ENCODE measurements at regions not wholly inside any gene's neighbourhood (a gene's known extent, or its start where the extent isn't known, plus 50 kb on each side); places are given as distances from the start of the nearest gene placed in this dataset.
"Not testable (repeated sequence)": the region's sequence is repeated elsewhere in the genome, so short reads cannot be mapped to it uniquely, and the experiment has no call there.

DNA sequence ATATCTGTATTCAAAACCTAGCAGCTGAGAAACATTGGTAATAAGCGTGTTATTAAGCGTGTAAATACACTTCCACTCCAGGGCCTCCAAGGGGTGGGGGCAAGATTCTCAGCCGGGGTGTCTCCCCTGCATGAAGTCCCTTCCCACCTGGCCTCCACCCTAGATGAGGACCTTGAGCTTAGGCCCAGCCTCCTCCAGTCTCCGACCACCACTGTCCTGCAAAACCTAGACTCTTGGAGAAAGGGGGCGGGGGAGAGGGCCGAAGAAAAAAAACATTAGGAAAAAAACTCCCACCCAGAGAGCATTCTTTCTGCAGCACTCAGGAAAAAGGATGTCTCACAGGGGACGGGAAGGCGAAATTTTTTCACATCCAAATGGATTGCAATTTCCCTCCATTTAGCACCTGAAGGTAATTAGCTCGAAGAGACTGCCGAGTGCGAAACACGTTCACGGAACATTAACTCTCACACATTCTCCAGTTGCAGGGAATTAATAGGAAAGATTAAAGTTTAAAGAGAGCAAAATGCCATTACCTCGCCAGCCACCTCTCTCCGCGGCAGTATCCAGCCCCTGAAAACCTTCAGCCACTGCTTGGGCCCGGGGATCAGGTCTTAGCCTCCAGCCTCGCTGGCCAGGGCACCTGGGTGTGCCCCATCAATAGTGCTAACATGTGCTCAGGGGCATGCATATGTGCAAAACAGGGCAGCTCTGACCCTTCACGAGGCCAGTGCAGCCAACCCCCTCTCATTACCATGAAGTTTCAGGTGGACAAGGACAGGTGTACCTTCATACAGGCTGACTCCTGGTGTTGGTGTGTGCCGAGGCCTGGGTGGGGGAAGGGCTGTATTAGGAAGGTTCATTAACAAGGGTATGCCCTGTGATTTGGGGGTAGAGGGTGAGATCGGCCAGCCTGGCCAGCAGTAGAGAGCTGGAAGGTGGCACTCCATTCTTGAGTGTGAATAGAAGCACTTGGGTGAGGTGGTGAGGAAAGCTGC, 77.2 kb downstream of the HIF1AN start:
- no peak for DNase-seq (ENCODE audit: low spot score)

DNA sequence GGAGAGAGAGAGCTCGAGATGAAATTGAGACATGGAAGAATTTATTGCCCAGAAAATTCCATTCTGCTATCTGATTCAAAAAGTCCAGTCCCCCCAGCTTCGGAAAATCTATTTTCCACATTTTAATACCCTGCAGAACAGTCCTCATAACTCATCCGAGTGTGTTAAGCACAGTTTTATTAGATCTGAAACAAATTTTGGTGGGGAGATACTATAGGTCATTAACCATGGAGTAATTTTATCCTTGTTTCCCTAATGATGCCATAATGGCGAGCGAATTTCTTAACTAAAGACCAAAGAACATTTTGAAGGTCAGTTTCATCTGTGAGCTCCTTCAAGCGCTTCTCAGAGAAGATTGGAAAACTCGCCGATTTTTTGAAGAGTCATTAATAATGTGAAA, 78.1 kb downstream of the HIF1AN start:
- no peak for DNase-seq (ENCODE audit: low spot score)

DNA sequence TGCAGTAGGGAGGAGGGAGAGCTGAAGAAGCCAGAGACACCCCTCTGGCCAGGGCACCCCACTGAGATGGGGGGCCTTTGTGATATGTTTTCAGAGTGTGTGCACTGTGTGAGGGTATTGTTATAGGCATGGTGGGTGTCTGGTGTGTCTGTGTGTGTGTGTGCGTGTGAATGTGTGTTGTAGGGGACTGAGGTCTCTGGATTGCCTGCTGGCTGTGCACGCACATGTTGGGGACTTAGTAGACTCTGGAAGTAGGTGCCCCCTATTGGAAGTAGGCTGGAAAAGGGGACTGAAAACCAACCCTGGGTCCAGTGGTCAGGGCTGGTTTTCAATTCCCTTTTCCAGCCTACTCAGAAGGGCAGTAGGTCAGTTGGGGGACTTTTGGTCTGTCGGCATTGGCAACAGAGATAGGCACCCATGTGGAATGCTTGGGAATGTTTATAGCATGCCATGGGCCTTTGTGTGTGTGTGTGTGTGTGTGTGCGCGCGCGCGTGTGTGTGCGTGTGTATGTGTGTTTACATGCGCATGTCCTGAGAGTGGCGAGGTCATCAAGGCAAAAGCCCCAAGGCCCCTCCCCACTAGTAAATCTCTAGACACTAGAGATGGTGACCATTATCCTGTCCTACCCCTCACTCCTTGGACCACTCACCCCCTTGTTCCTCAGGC, 78.8 kb downstream of the HIF1AN start:
- no peak for DNase-seq (ENCODE audit: low spot score)

DNA sequence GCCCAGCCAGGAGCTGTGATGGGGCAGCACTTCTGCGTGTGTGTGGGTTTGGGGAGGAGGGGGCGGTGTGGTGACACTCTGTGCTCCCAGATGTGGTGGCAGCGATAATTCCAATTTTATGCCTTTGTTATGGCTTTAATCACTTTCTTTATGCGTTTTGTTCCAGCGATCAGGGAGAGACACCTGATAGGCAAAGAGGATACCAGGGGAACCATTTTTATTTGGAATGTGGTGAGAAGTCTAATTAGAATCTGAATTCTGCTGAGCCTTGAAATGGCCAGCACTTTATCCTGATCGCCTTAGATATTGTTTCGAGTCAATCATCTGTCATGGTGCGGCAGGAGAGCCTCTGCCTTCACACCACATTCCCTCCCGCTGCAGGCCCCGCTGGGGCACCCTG, 79.5 kb downstream of the HIF1AN start:
- no peak for DNase-seq (ENCODE audit: low spot score)

DNA sequence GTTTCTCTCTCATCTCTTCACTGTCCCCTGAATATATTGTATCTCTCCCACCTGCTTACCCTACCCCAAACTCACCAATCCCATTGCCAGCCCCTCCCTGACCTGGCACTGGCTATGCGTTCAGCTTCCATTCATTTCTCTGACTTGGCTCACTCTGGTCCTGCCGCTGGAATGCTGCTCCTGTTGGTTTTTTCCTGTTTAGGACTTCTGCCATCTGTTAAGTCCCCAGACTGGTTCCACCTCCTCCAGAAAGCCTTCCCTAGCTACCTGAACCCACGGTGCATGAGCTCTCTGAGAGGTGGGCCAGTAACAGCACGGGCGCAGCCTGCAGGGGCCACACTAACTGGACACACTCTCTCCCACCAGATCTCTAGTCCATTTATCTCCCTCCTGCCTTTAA, 80.2 kb downstream of the HIF1AN start:
- DNase-seq (ENCODE audit: low spot score): no peak

DNA sequence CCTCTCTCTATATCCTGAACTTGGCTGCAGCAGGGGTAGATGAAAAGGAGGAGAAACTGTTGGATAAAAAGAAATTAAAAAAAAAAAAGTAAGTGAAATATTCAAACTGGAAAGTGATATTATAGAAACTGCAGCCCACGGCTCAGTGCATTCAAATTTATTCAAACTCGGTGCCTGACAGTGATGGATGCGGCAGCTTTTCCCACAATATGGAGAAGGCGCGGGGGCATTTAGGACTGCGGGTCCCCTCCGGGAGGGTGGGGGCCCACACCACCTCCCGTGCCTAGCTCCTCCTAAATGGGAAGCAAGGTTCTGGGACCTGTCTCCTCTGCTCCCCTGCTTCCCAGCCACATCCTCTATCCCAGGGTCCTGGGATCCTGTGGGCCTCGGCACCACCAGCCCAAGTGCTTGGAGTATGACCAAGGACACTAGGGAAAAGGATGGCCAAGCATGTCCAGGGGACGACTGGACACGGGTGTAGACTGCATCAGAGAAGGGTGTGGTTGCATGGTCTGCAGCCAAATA, 82.4 kb downstream of the HIF1AN start:
- no peak for DNase-seq (ENCODE audit: low spot score)

DNA sequence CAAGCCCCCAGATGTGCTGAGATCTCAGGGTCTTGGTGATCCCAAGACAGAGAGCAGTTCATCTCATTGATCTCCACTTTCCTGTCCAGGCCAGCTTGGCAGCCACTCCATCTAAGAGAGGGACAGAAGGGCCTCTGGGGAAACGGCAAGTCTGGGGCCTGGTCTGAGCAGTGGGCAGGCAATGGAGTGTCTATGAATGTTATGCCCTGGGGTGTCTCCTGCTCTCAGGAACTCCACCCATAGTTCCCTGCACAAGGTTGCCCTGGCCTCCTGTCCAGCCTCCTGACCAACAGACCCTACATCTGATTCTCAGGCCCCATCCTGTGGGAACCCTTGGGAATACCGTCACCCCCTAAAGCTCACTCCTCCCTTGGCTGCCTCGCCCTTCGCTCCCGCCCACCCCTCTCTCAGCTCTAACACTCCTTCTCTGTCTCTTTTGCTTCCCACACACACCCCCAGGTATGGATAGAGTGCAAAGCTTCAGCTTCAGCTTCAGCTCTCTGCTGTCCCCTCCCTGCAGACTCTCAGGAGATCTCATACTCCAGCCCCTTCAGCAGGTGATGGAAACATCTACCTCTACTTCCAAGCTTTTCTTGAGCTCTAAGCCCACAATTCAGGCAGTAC, 83.0 kb downstream of the HIF1AN start:
- no peak for DNase-seq (ENCODE audit: low spot score)

DNA sequence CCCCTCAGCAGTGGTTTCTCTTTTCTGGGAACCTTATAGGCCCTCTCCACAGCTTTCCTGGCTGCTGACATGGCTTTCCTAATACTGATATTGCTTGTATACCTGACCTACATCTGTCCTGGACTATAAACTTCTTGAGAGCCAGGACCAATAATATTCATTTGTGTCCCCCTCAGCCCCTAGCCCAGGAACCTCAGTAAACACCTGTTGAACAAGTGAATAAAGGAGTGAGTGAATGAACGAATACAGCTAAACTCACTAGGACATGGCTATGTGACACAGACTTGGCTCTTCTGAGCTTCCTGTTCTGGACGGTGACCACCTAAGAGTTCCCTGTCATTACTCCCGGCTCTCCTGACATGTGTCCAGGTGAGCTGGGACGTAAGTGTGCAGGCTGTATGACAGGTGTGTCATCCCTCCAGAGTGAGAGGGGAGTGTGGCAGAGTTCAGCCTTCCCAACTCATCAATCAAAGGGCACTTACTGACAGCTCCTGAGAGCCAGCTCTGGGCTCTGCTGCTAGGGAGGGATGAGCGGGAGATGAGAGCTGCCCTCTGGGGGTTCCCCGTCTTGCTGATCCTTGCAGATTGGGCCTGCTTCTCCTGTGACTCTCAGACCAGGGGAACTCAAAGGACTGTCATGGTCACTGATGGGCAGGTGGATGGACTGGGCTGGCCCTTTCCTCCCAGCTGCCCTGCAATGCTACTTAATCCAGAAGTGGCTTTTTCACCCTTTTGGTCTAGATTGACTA, 84.5 kb downstream of the HIF1AN start:
- no peak for DNase-seq (ENCODE audit: low spot score)

DNA sequence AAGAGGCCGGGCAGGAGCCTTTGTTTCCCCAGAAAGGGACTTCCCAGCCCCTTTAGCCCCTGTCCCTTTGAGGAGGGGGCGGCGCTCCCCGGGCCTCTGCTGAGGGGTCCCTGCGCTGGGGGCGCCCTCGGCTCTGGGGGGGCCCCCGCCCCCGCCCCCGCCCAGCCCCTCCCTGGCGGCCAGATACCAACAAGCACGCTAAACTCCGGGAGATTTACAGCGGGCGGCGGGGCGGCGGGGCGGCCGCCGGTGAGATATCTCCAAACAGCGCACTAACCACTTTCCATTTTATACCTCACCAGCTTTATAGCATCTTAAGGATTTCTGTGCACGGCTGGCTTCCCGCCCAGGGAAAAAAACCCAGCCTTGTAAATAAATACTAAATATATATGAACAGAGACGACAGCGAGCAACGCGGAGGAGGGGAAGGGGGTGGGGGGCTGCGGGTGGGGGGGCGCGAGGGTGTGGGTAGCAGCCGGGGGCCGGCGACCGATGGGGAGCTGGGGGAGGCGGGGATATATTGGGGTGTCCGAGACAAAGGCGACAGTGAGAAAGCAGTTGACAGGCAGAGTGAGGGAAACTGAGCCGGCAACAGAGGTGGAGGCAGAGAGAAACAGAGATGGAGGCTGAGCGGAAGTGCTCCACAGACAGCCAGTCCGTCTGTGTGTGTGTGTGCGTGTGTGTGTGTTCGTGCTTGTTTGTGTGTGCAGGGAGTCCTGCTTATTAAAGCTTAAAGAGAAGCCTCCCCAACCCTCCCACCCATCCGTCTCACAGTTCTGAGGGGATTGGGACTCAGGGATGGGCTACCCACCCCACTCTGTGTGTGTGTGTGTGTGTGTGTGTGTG, 85.8 kb downstream of the HIF1AN start:
- DNase-seq (ENCODE audit: low spot score): peak; percentile 24

DNA sequence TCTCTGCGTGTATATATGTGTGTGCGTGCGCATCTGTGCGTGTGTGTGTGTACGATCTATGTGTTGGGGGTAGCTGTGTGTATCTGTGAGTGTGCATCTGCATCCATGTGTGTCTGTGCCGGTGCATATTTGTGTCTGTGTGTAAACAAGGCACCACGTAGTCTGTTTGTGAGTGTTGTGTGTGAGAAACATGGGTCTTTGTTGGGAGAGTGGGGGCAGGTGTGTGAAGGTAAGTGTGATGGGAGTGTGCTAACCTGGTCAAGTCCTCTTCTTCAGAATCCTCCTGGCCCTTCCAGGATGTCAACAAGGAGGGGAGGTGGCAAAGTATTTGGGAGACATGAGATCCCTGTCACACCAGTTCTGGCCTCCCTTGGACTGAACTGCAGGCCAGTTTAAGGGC, 87.2 kb downstream of the HIF1AN start:
- DNase-seq (ENCODE audit: low spot score): no peak

DNA sequence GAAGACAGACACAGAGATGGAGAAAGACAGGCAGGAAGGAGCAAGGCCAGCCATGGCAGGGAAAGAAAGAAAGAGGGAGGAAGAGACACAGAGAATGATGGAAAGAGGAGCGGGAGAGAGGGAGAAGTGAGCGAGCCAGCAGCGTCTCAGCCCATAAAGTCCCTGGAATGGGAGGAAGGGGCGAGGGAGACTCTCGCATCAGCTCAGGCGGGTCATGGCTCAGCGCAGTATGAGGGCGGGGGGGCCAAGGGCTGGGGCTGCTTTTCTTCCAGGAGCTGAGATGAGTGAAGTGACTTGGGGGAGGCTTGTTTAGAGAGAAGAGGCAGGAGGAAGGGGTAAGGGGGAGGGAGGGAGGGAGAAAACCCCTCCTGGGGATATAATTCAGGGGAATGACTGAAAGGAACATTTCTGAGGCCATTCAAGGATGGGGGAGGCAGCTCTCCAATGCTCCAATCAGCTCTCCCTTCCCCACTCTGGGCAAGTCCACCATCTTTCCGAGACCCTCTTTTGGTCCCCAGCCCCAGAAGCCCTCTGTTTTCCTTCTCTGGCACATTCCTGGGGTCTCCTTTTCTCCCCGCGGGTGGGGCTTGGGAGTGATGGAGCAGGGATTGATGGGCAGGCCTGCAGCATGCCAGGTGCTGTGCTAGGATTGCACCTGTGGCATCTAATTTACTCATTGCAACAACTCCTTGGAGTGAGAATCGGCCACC, 87.9 kb downstream of the HIF1AN start:
- DNase-seq (ENCODE audit: low spot score): no peak

DNA sequence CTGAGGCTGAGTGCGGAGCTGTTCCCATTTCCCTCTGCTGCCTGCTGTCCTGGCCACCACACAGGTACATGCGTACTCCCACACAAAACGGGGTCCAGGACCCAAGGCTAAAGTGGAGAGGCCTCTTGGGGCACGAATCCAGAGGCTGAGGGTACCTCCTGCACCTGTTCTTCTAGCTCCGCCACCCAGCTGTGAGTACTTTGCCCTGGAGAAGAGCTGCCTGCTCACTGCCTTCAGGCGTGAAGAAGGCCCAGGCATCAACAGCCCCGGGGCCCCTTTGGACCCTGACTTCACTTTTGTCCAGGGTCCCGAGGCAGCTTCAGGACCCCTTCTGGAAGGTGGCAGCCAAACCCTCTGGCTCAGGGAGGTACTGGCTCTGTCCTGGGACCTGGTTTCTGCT, 88.6 kb downstream of the HIF1AN start:
- no peak for DNase-seq (ENCODE audit: low spot score)

DNA sequence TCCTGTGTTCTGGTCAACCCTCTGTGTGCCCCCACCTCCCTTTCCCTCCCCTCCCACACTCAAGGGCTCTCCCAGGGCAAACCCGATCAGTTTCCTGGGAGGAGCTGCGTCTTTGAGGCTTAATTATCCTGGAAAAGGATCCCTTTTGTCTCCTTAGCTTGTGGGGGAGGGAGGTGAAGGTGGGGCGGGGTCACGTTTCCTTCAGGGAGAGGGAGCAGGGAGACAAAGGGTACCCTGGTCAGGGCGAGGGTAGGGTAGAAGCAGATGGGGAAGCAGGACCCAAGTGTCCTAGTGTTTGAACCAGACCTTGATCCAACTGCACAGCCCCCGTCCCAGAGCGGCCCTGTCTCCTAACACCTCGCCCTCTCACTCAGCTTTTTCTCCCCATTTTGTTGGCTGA, 90.1 kb downstream of the HIF1AN start:
- no peak for DNase-seq (ENCODE audit: low spot score)

DNA sequence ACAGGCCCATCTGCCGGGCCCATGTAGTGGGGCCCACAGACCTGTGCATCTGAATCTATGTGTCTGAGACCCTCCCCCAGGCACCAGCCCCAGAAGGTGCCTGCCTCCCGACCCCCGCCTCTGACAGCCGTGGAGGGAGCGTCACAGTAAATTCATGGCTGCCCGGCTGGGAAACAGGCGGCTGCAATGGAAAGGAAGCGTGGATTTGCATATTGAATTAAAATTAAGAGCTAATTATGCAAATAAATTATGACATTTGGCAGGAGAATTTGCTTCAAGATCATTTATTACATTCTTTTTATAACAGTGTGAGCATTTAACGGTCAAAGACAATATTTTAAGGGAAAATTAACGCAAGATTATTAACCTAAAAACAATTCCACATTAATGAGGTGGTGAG, 92.3 kb downstream of the HIF1AN start:
- DNase-seq (ENCODE audit: low spot score): no peak

DNA sequence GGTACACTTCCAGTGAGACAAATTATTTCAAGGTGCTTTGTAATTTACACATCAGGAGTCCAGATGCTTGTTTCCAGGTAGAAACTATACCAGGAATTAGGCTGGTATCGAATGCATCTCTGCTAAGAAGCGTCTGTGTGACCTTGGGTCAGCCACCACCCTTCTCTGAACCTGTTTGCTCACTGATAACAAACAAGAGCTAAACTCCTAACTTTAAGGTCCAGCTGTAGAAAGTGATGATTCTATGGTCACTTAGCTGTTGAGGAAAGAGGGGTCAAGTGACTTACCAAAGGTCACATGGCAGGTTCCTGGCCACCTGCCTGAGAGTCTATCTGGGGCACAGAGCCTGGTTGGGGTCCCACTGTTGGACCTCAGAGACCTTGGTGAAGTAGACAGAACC, 95.4 kb downstream of the HIF1AN start:
- DNase-seq (ENCODE audit: low spot score): no peak

DNA sequence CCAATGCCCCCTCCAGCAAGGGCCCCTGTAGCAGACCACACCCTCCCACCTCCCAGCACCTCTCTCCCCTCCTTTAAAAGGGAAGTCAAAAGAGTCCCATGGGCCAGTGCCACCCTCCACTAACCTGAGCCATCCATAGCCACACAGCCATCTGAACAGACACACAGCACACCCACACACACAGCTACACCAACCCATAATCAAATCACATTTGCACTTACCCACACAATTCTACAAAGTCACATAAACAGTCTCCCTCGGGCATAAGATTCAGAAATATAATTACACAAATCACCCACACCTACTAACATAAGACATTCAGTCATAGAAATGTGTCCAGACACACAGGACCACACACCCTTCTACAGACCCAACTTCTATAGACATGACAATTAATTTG, 96.3 kb downstream of the HIF1AN start:
- no peak for DNase-seq (ENCODE audit: low spot score)

DNA sequence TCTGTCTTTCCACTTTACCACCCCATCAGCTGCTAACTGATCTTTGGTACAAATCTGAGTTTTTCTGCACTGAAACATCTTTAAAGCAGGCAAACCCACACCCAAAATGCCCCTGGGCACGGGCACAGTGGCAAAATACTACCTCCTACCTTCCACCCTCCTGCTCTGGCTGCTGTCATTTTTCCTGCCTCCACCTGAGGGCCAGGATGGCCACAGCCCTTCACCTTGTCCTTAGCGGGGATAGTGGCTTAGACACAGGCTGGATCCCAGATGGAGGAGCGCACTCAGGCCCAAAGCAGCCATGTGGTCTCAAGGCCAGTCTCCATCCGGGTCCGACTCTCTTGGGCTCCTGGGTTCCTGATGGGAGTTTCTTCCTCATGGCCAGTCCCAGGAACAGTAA, 98.3 kb downstream of the HIF1AN start:
- no peak for DNase-seq (ENCODE audit: low spot score)

DNA sequence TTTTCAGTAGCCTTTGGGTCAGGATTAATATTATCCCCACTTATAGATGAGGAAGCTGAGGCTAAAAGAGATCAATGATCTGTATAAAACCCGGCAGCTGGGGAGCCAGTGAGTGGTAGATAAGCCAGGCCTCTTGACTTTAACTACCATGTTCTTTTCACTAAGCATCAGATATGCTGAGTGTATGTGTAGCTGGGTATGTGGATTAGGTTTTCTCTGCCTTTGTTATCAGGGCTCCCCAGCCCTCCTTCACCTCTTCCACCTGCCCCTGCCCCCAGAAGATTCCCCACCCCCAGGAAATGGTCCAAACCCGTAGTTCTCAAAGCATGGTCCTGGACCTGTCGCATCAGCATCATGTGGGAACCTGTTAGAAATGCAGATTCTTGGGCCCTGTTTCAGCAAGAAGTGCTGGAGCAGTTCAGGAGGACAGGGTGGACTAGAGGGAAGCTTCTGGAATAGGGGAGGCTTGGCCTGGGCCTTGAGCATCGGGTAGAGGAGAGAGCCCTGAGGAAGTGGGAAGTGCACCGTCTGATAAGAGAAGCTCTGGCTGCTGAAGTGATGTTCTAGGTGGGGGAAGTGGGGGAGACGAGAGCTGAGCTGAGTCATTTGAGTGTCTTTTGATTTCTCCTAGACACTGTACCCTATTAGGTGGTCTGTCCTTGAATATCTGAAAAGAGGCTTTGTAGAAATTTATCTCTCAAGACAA, 101.3 kb downstream of the HIF1AN start:
- no peak for DNase-seq (ENCODE audit: low spot score)

DNA sequence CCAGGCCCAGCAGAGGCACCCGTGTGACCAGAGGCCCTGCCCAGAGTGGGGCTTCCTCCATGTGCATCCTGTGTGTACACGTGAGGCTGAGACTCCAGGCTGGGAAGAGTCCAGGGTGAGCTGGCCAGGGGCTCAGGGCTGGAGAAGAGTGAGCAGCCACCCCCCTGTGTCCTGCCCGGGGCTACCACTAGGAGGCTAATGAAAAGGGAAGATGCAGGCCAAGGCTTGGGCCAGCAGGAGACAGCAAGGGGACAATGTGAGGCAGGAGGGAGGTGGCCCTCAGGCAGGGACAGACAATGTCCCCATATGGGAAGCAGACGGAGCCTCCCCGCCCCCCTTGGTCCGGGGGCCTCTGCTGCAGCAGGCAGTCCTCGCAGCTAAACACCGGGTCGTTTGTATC, 102.0 kb downstream of the HIF1AN start:
- DNase-seq (ENCODE audit: low spot score): no peak

DNA sequence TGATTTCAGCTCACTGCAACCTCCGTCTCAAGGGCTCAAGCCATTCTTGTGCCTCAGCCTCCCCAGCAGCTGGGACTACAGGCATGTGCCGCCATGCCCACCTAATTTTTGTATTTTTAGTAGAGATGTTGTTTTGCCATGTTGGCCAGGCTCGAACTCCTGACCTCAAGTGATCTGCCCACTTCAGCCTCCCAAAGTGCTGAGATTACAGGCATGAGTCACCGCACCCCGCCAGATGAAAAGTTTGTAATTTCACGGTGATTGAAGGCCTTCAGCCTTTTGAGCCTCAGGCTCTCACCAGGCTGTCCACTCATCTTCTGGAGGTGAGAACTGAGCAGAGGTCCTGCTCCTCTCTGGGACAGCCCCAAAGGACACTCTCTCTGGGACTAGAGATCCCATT, 103.2 kb downstream of the HIF1AN start:
- DNase-seq (ENCODE audit: low spot score): not testable (repeated sequence)
